AG04450 (cell line): ENCODE measurements at regions not wholly inside any gene's neighbourhood (a gene's known extent, or its start where the extent isn't known, plus 50 kb on each side); places are given as distances from the start of the nearest gene placed in this dataset.
"Not testable (repeated sequence)": the region's sequence is repeated elsewhere in the genome, so short reads cannot be mapped to it uniquely, and the experiment has no call there.

ENCODE experiments used
- CTCF ChIA-PET: fragments of 300-600, 350-600 bp; formaldehyde crosslinking; extraction: SDS; loops from one replicate; lab custom pipeline; 2022; ENCODE audit warnings: antibody characterized with exemption, inconsistent platforms; lab: Charles Lee
- POLR2A ChIA-PET: fragments of 350-600 bp; formaldehyde crosslinking; extraction: SDS; loops from one replicate; lab custom pipeline; 2021; ENCODE audit warnings: antibody characterized with exemption, inconsistent platforms; lab: Yijun Ruan, JAX
- DNase-seq: peaks from one replicate; pipeline ENCODE4 v3.0.0-alpha.2; 2011; ENCODE audit warnings: low read depth, low spot score
- H3K27ac ChIP-seq: one replicate; pipeline ENCODE4 v1.5.1; 2012; ENCODE audit warnings: low read depth, low read length, control low read depth
- H3K27me3 ChIP-seq: one replicate; pipeline ENCODE4 v1.6.0; 2012; ENCODE audit warnings: low read length; ENCODE audit not compliant: control insufficient read depth, insufficient read depth
- H3K4me3 ChIP-seq: 2 replicates; pipeline ENCODE4 v1.5.1; 2011; ENCODE audit warnings: mild to moderate bottlenecking, low read depth, low read length, control low read depth
- H3K9me3 ChIP-seq: 2 replicates; pipeline ENCODE4 v1.5.1; 2012; ENCODE audit warnings: low read length; ENCODE audit not compliant: control insufficient read depth, insufficient read depth
- TF ChIP-seq, protein P1 (sequence below): IDR thresholded peaks from 2 replicates; pipeline ENCODE4 v1.5.1; 2011; ENCODE audit warnings: low read depth, low read length, control low read depth, inconsistent platforms

DNA sequence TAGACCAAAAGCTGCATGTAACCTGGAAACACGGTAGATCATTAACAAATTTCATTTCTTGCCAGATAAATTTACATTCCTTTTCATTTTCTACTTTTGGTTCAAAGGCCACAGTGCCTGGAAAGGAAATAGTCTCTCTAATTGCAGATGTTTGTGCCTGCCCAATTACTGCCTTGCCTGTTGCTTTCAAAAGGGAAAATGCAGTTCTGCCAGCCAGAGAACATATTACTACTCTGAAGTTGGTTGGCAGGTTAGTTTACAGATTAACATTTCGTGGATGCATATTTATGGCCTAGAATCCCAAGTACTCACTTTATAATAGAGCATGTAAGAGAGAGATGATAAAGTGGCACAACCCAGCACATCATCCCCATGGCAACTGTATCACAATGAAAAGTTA is 124.3 kb upstream of the LRRC3B start:
- CTCF ChIA-PET = no interaction called here

DNA sequence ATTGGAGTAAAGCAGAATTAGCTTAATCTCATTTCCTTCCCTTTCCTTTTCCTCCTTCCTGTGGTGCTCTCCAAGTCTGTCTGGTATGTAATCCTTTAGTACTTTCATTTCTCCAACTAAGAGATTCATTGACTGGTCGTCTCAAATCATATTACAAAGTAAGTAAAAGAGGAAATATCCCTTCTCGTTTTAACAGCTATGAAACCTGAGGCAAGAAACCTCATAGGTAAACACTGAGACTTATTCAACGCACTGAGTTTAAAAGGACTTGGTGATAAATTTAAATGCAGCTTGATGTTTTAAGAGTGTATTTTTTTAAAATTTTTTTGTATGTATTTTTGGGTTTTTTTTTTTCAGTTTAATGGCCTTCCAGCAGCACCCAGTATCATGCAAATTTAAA is 117.2 kb upstream of the LRRC3B start:
- TF ChIP-seq, protein P1, sequence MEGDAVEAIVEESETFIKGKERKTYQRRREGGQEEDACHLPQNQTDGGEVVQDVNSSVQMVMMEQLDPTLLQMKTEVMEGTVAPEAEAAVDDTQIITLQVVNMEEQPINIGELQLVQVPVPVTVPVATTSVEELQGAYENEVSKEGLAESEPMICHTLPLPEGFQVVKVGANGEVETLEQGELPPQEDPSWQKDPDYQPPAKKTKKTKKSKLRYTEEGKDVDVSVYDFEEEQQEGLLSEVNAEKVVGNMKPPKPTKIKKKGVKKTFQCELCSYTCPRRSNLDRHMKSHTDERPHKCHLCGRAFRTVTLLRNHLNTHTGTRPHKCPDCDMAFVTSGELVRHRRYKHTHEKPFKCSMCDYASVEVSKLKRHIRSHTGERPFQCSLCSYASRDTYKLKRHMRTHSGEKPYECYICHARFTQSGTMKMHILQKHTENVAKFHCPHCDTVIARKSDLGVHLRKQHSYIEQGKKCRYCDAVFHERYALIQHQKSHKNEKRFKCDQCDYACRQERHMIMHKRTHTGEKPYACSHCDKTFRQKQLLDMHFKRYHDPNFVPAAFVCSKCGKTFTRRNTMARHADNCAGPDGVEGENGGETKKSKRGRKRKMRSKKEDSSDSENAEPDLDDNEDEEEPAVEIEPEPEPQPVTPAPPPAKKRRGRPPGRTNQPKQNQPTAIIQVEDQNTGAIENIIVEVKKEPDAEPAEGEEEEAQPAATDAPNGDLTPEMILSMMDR = no peak
- CTCF ChIA-PET = no interaction called here
- Histone ChIP-seq H3K9me3 (peaks cover 17% of the 10 kb centered on the region), H3K27me3 (no peaks in the 10 kb centered on the region), H3K4me3 (no peak overlapping the region), H3K27ac (no peak overlapping the region)
- no peak for DNase-seq
- POLR2A ChIA-PET = no interaction called here

More for the DNA sequence above, 124.3 kb upstream of the LRRC3B start:
- TF ChIP-seq, protein P1 = no peak
- POLR2A ChIA-PET = no interaction called here
- Histone ChIP-seq H3K9me3 (no peaks in the 10 kb centered on the region), H3K27ac (no peak overlapping the region), H3K4me3 (no peak overlapping the region), H3K27me3 (no peaks in the 10 kb centered on the region)
- DNase-seq = no peak

DNA sequence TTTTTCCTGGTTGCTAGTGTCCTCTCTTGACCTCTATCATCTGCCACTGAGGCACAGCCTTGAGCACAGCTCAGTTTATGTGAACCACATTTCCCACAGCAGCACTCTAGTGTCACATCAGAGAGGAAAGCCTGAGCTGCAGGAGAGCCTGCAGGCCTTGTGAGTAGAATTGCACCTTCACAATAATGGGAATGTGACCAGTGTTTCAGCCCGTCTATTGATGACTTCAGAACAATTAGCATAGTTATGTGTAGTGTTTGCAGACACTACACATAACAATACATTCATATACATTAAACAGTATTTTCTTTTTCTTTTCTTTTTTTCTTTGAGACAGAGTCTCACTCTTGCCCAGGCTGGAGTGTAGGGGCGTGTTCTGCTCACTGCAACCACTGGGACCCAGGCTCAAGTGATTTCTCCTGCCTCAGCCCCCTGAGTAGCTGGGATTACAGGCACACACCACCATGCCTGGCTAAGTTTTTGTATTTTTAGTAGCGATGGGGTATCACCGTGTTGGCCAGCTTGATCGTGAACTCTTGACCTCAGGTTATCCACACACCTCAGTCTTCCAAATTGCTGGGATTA is 108.0 kb upstream of the LRRC3B start:
- POLR2A ChIA-PET, H3K27ac ChIP-seq, CTCF ChIA-PET, H3K4me3 ChIP-seq, DNase-seq, H3K9me3 ChIP-seq, H3K27me3 ChIP-seq: not testable (repeated sequence)

DNA sequence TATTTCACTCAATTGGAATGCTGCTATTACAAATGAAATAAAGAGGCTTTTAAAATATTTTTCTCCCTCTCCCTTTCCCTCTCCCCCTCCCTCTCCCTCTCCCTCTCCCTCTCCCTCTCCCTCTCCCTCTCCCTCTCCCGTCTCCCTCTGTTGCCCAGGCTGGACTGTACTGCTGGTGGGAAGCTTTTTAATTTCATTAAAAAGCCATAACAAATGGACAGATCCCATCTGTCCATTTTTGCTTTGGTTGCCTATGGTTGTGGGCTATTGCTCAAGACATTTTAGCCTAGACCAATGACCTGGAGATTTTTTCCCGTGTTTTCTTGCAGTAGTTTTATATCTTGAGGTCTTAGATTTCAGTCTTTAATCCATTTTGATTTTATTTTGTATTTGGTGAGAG is 107.2 kb upstream of the LRRC3B start:
- POLR2A ChIA-PET = no interaction called here
- H3K27me3 ChIP-seq = no peaks in the 10 kb centered on the region
- H3K27ac ChIP-seq = no peak overlapping the region
- CTCF ChIA-PET = no interaction called here
- TF ChIP-seq, protein P1 = no peak
- H3K9me3 ChIP-seq = peaks cover 2% of the 10 kb centered on the region; the same call in 1 of the 2 replicates
- no peak overlapping the region for H3K4me3 ChIP-seq
- no peak for DNase-seq

DNA sequence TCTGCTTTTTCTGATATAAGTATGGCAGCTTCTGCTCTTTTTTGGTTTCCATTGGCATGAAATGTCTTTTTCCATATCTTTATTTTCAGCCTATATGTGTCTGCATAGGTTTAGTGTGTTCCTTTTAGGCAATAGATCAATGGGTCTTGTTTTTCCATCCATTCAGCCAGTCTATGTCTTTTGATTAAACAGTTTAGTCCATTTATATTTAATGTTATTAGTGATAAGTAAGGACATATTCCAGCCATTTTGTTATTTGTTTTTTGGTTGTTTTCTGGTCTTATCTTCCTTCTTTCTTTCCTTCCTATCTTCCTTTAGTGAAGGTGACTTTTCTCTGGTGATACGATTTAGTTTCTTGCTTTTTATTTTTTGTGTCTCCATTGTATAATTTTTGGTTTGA is 101.3 kb upstream of the LRRC3B start:
- H3K27me3 ChIP-seq = no peaks in the 10 kb centered on the region

More for the DNA sequence above, 101.3 kb upstream of the LRRC3B start:
- no peak overlapping the region for H3K4me3 ChIP-seq
- TF ChIP-seq, protein P1 = no peak
- no peak overlapping the region for H3K27ac ChIP-seq
- CTCF ChIA-PET = no interaction called here
- peaks cover 15% of the 10 kb centered on the region; the same call in 1 of the 2 replicates for H3K9me3 ChIP-seq
- POLR2A ChIA-PET = no interaction called here
- no peak for DNase-seq
